ENCODE measurements at regions not wholly inside any gene's neighbourhood (a gene's known extent, or its start where the extent isn't known, plus 50 kb on each side); places are given as distances from the start of the nearest gene placed in this dataset.

DNA sequence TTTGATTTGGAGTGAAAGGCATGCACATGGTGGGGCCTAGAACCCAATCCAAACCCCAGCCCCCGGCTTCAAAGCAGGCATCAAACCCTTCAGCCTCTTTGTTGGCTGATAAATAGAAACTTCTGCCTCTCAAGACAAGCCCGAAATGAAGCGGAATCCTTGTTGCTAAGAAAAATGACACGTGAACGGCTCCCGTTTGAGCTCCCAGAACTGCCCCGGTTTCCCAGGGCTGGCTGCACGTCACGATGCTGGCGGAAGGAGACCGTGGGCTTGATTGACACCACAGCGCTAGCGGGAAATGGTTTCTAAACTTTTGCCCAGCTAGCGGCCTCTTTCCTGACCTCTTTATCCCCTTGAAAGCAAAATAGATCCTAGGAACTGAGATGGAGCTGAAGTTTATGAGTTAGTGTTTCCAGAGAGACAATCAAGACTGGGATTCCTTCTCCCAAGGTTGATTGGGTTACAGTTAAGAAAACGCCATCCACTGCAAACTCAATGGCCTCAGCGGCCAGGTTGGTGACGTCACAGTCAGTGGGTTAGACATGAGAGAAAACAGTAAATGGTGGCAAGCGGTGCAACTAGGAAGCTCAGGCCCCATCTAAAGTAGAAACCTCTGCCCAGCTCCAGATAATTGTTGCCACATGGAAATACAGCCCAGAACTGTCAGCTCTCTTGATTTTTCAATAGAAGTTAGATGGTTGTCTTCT, 117.0 kb downstream of the ANKRD60 start:
- no peaks in the 10 kb centered on the region for H3K36me3 ChIP-seq
- H3K27me3 ChIP-seq: no peaks in the 10 kb centered on the region
- no peaks in the 10 kb centered on the region for H3K4me1 ChIP-seq
- peak in 1 of 2 donors; percentile 6 for DNase-seq
- H3K27ac ChIP-seq: no peak overlapping the region
- TF ChIP-seq, protein P1, sequence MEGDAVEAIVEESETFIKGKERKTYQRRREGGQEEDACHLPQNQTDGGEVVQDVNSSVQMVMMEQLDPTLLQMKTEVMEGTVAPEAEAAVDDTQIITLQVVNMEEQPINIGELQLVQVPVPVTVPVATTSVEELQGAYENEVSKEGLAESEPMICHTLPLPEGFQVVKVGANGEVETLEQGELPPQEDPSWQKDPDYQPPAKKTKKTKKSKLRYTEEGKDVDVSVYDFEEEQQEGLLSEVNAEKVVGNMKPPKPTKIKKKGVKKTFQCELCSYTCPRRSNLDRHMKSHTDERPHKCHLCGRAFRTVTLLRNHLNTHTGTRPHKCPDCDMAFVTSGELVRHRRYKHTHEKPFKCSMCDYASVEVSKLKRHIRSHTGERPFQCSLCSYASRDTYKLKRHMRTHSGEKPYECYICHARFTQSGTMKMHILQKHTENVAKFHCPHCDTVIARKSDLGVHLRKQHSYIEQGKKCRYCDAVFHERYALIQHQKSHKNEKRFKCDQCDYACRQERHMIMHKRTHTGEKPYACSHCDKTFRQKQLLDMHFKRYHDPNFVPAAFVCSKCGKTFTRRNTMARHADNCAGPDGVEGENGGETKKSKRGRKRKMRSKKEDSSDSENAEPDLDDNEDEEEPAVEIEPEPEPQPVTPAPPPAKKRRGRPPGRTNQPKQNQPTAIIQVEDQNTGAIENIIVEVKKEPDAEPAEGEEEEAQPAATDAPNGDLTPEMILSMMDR (IDR thresholded peaks at IDR 0.05): no peak
- no peak for TF ChIP-seq POLR2A (IDR thresholded peaks at IDR 0.05)
- intact Hi-C loops (cut with DNase I; ENCODE audit: low total_unique reads): no loop called here
- H3K4me3 ChIP-seq: no peak overlapping the region
- no peaks in the 10 kb centered on the region for H3K9me3 ChIP-seq

DNA sequence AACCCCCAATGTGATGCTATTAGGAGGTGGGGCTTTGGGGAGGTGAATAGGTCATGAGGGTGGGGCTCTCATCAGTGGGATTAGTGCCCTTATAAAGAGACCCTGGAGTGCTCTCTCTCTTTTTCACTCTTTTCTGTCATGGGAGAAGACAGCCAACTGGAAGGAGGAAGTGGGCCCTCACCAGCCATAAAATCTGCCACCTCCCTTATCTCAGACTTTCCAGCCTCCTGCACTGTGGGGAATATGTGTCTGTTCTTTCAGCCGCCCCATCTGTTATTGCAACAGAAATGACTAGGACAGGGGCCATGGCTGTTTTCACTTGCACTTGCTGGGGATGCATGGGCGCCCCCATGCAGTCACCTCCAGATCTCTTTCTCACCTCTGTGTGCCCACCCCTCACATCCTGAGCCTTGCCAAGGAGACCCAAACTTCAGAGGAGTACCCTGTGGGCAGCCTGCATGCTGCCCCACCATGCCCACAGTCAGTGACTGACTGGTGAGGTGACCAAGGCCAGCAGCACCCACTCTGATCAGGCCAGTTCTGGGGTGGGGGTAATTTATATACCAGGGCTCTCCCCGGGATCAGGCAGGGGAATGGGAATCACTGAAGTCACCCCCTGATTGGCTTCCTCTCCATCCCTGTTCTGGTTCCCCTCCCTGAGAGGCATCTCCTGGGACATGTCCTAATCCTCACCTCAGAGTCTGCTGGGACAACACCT, 118.4 kb downstream of the ANKRD60 start:
- no peaks in the 10 kb centered on the region for H3K9me3 ChIP-seq
- no peak for DNase-seq
- no peaks in the 10 kb centered on the region for H3K4me1 ChIP-seq
- H3K4me3 ChIP-seq: no peak overlapping the region
- intact Hi-C loops (cut with DNase I; ENCODE audit: low total_unique reads): no loop called here
- no peak for TF ChIP-seq POLR2A (IDR thresholded peaks at IDR 0.05)
- TF ChIP-seq, protein P1 (IDR thresholded peaks at IDR 0.05): no peak
- H3K27ac ChIP-seq: no peak overlapping the region
- no peaks in the 10 kb centered on the region for H3K27me3 ChIP-seq
- H3K36me3 ChIP-seq: no peaks in the 10 kb centered on the region

DNA sequence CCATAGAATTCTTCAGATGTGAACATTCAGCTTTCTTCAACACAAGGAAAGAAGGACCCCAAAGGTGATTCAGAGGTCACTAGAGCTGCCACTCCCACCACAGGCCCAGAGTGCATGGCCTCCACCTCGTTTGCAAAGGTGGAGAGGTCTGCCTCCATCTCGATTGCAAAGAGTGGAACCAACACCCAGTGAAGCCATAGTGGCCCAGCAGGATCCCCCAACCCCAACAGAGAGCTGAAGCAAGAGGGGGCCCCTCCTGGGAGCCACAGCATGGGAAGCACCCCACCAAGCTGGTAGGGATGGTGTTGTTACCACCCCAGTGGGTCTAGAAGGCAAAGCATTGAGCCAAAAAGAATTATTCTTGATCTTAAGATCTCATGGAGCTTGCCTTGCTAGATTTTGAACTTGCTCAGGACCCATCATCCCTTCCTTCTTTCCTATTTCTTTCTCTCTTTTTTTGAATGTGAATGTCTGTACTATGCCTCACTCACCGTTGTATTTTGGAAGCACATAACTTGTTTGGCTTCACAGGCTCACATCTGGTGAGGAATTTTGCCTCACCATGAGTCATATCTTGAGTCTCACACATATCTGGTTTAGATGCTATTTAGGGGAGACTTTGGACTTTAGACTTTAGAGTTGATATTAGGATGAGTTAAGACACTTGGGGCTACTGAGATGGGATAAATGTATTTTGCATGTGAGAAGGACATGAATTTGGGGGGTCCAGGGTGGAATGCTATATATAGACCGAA, 119.2 kb downstream of the ANKRD60 start:
- Histone ChIP-seq H3K4me1 (no peaks in the 10 kb centered on the region), H3K4me3 (no peak overlapping the region), H3K36me3 (no peaks in the 10 kb centered on the region), H3K9me3 (no peaks in the 10 kb centered on the region), H3K27me3 (no peaks in the 10 kb centered on the region), H3K27ac (no peak overlapping the region)
- DNase-seq: no peak
- TF ChIP-seq, protein P1 (IDR thresholded peaks at IDR 0.05): no peak
- intact Hi-C loops (cut with DNase I; ENCODE audit: low total_unique reads): no loop called here

DNA sequence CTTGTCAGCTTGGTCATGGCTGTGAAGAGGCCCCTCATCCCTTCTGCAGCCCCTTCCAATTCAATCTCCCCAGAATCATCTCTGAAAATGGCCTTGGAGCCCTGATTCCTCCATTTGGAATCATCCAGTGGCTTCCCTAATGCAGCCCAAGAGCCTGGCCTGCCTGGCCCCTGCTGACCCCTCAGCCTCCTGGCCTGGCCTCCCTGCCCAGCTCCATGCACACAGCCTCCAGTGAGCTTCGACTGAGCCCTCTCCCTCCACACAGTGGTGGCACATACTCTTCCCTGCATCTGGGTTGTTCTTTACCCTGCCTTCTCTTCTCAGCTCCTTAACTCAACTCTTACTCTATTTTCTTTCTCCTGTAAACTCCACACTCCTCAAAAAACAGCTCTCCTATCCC, 120.9 kb downstream of the ANKRD60 start:
- no peak for DNase-seq
- Histone ChIP-seq H3K4me3 (no peak overlapping the region), H3K9me3 (no peaks in the 10 kb centered on the region), H3K36me3 (no peaks in the 10 kb centered on the region), H3K27me3 (no peaks in the 10 kb centered on the region), H3K4me1 (no peaks in the 10 kb centered on the region), H3K27ac (no peak overlapping the region)
- TF ChIP-seq POLR2A (IDR thresholded peaks at IDR 0.05): no peak
- TF ChIP-seq, protein P1 (IDR thresholded peaks at IDR 0.05): no peak
- intact Hi-C loops (cut with DNase I; ENCODE audit: low total_unique reads): no loop called here

All from uterus (tissue), 3 donors.